ENCODE measurements at regions not wholly inside any gene's neighbourhood (a gene's known extent, or its start where the extent isn't known, plus 50 kb on each side); places are given as distances from the start of the nearest gene placed in this dataset.

GRCh38 chr6:144360401-144360800, 75.3 kb downstream of the UTRN start:
- POLR2A ChIA-PET = no interaction called here

GRCh38 chr6:144361016-144361415, 75.9 kb downstream of the UTRN start:
- Mint-ChIP-seq H3K27ac (peak overlapping the region; percentile 10), H3K4me3 (no peak overlapping the region), H3K4me1 (ENCODE audit: low read depth) (peaks cover 97% of the 10 kb centered on the region), H3K36me3 (ENCODE audit: low read depth) (peaks cover 24% of the 10 kb centered on the region), H3K27me3 (no peaks in the 10 kb centered on the region), H3K9me3 (no peaks in the 10 kb centered on the region)
- Histone ChIP-seq H3K9me3 (ENCODE audit: control insufficient read depth in 1 of 2, insufficient read depth in 1 of 2, low read length in 2 of 2) (no peaks in the 10 kb centered on the region), H3K4me3 (ENCODE audit: low read length) (no peak overlapping the region), H3K27ac (ENCODE audit: low read depth in 1 of 2, low read length in 2 of 2) (no peak overlapping the region), H3K27me3 (ENCODE audit: control insufficient read depth in 1 of 2, insufficient read depth in 2 of 2, low read length in 2 of 2) (no peaks in the 10 kb centered on the region), H3K36me3 (ENCODE audit: insufficient read depth, low read length) (peaks cover 9% of the 10 kb centered on the region), H3K4me1 (ENCODE audit: insufficient read depth, low read length) (peaks cover 39% of the 10 kb centered on the region)
- TF ChIP-seq CTCF (IDR thresholded peaks at IDR 0.05) = no peak
- DNase-seq (no peak), ATAC-seq (ENCODE audit: poor library complexity) (no peak)
- ChIA-PET CTCF (no interaction called here), POLR2A (no interaction called here)
- intact Hi-C loops (cut with DNase I, micrococcal nuclease) = no loop called here

More at GRCh38 chr6:144360401-144360800, 75.3 kb downstream of the UTRN start:
- Mint-ChIP-seq H3K4me1 (ENCODE audit: low read depth) (peaks cover 92% of the 10 kb centered on the region), H3K4me3 (no peak overlapping the region), H3K9me3 (no peaks in the 10 kb centered on the region), H3K36me3 (ENCODE audit: low read depth) (peaks cover 23% of the 10 kb centered on the region), H3K27ac (peak overlapping the region; percentile 10), H3K27me3 (no peaks in the 10 kb centered on the region)
- no peaks in the 10 kb centered on the region for H3K9me3 ChIP-seq (ENCODE audit: control insufficient read depth in 1 of 2, insufficient read depth in 1 of 2, low read length in 2 of 2)
- ATAC-seq (ENCODE audit: poor library complexity) (no peak), DNase-seq (peak in 1 of 14 experiments; percentile 17)
- no peak for TF ChIP-seq CTCF (IDR thresholded peaks at IDR 0.05)
- H3K36me3 ChIP-seq (ENCODE audit: insufficient read depth, low read length) = peaks cover 9% of the 10 kb centered on the region
- CTCF ChIA-PET = no interaction called here
- peaks cover 39% of the 10 kb centered on the region for H3K4me1 ChIP-seq (ENCODE audit: insufficient read depth, low read length)
- no peaks in the 10 kb centered on the region for H3K27me3 ChIP-seq (ENCODE audit: control insufficient read depth in 1 of 2, insufficient read depth in 2 of 2, low read length in 2 of 2)
- no peak overlapping the region for H3K27ac ChIP-seq (ENCODE audit: low read depth in 1 of 2, low read length in 2 of 2)
- intact Hi-C loops (cut with DNase I, micrococcal nuclease) = no loop called here
- H3K4me3 ChIP-seq (ENCODE audit: low read length) = no peak overlapping the region

- Histone ChIP-seq H3K4me1 (ENCODE audit: insufficient read depth, low read length) (peaks cover 29% of the 10 kb centered on the region), H3K27me3 (ENCODE audit: control insufficient read depth in 1 of 2, insufficient read depth in 2 of 2, low read length in 2 of 2) (no peaks in the 10 kb centered on the region), H3K27ac (ENCODE audit: low read depth in 1 of 2, low read length in 2 of 2) (no peak overlapping the region), H3K9me3 (ENCODE audit: control insufficient read depth in 1 of 2, insufficient read depth in 1 of 2, low read length in 2 of 2) (no peaks in the 10 kb centered on the region), H3K4me3 (ENCODE audit: low read length) (no peak overlapping the region), H3K36me3 (ENCODE audit: insufficient read depth, low read length) (peaks cover 11% of the 10 kb centered on the region)
- no peaks in the 10 kb centered on the region for H3K27me3 Mint-ChIP-seq
- peak overlapping the region; percentile 35 for H3K4me3 Mint-ChIP-seq
- no peaks in the 10 kb centered on the region for H3K9me3 Mint-ChIP-seq
- peak overlapping the region; percentile 16 for H3K27ac Mint-ChIP-seq
- H3K4me1 Mint-ChIP-seq (ENCODE audit: low read depth) = peaks cover 95% of the 10 kb centered on the region
- CTCF ChIA-PET = no interaction called here
- no peak for ATAC-seq (ENCODE audit: poor library complexity)
- peaks cover 29% of the 10 kb centered on the region for H3K36me3 Mint-ChIP-seq (ENCODE audit: low read depth)
- POLR2A ChIA-PET = no interaction called here
- intact Hi-C loops (cut with DNase I, micrococcal nuclease) = no loop called here
- TF ChIP-seq CTCF (IDR thresholded peaks at IDR 0.05) = no peak
- no peak for DNase-seq
Observed at GRCh38 chr6:144362042-144363018, 77.2 kb downstream of the UTRN start.

Data from CD4-positive, alpha-beta T cell (primary cell).